H1 (cell line): ENCODE measurements at regions not wholly inside any gene's neighbourhood (a gene's known extent, or its start where the extent isn't known, plus 50 kb on each side); places are given as distances from the start of the nearest gene placed in this dataset.

Experiments used
- CTCF ChIA-PET: fragments of 300-600 bp; sonication (Branson Sonifier 250); formaldehyde crosslinking; loops from one replicate; lab custom pipeline; 2021; ENCODE audit not compliant: partially characterized antibody; lab: Charles Lee
- POLR2A ChIA-PET: fragments of 300-600 bp; sonication (Branson Sonifier 250); formaldehyde crosslinking; loops from one replicate; lab custom pipeline; 2021; ENCODE audit warnings: inconsistent platforms; ENCODE audit not compliant: partially characterized antibody; lab: Charles Lee
- DNase-seq, 2 experiments: peaks; one replicate each; pipeline versions ENCODE4 v3.0.0 to v3.0.0-alpha.2; 2010 to 2022; ENCODE audit warnings: low spot score in 2 of 2, low read depth in 1 of 2, mixed read lengths in 1 of 2
- FAIRE-seq: peaks from 2 replicates; lab custom pipeline; 2011; peaks lifted over from hg19 to GRCh38; lab: Jason Lieb, UNC
- H2AFZ ChIP-seq: 2 replicates; pipeline ENCODE4 v1.8.1; 2012; ENCODE audit warnings: low read length, inconsistent platforms
- H2AK5ac ChIP-seq: 2 replicates; pipeline ENCODE4 v1.6.1; 2013; ENCODE audit warnings: low read depth, low read length
- H2BK120ac ChIP-seq: replicated peaks from 2 replicates; pipeline ENCODE3; 2013; ENCODE audit warnings: low read depth, low read length, inconsistent platforms
- H2BK12ac ChIP-seq: 2 replicates; pipeline ENCODE4 v1.6.1; 2013; ENCODE audit warnings: low read depth, low read length
- H2BK15ac ChIP-seq: 2 replicates; pipeline ENCODE4 v1.6.1; 2013; ENCODE audit warnings: low read length
- H2BK20ac ChIP-seq: 2 replicates; pipeline ENCODE4 v1.6.1; 2013; ENCODE audit warnings: low read length
- H2BK5ac ChIP-seq: 2 replicates; pipeline ENCODE4 v1.6.1; 2013; ENCODE audit warnings: low read depth, low read length
- H3K14ac ChIP-seq: 2 replicates; pipeline ENCODE4 v1.6.1; 2013; ENCODE audit warnings: inconsistent platforms; ENCODE audit not compliant: insufficient read length
- H3K18ac ChIP-seq: 2 replicates; pipeline ENCODE4 v1.6.1; 2013; ENCODE audit warnings: low read length; ENCODE audit errors: extremely low read depth
- H3K23ac ChIP-seq: 2 replicates; pipeline ENCODE4 v1.6.1; 2013; ENCODE audit warnings: inconsistent platforms; ENCODE audit not compliant: insufficient read length
- H3K23me2 ChIP-seq: 2 replicates; pipeline ENCODE4 v1.6.1; 2013; ENCODE audit warnings: low read depth, low read length
- H3K27ac ChIP-seq: 2 replicates; pipeline ENCODE4 v1.6.1; 2011; ENCODE audit warnings: low read depth, low read length, inconsistent platforms
- H3K27me3 ChIP-seq, 4 experiments: replicated peaks in 1 of 4; 1 replicate in 1 of 4; 2 replicates in 3 of 4; pipeline versions ENCODE4 v1.6.1 to v1.8.1; 2011 to 2013; ENCODE audit warnings: low read length in 3 of 4, mild to moderate bottlenecking in 3 of 4, inconsistent platforms in 2 of 4, mixed read lengths in 2 of 4, moderate library complexity in 1 of 4; ENCODE audit not compliant: control insufficient read depth in 3 of 4, insufficient read depth in 3 of 4; ENCODE audit errors: extremely low read depth in 1 of 4
- H3K36me3 ChIP-seq, 4 experiments: 2 replicates each; pipeline versions ENCODE4 v1.6.1 to v1.8.1; 2011 to 2013; ENCODE audit warnings: mild to moderate bottlenecking in 4 of 4, low read length in 3 of 4, moderate library complexity in 2 of 4, control low read depth in 1 of 4, inconsistent platforms in 1 of 4; ENCODE audit not compliant: insufficient read depth in 4 of 4, control insufficient read depth in 2 of 4
- H3K4ac ChIP-seq: replicated peaks from 2 replicates; pipeline ENCODE3; 2013; ENCODE audit warnings: low read length, low read depth, mixed read lengths, inconsistent platforms; ENCODE audit not compliant: insufficient read length
- H3K4me1 ChIP-seq, 4 experiments: replicated peaks in 1 of 4; 1 replicate in 1 of 4; 2 replicates in 3 of 4; pipeline versions ENCODE4 v1.6.1 to v1.8.1; 2011 to 2013; ENCODE audit warnings: low read length in 3 of 4, inconsistent platforms in 2 of 4, mixed read lengths in 1 of 4; ENCODE audit not compliant: insufficient read depth in 4 of 4, control insufficient read depth in 3 of 4
- H3K4me2 ChIP-seq, 2 experiments: 2 replicates each; pipeline versions ENCODE4 v1.6.1 to v1.8.1; 2011 to 2013; ENCODE audit warnings: low read depth in 2 of 2, low read length in 2 of 2, control low read depth in 1 of 2, inconsistent platforms in 1 of 2, mild to moderate bottlenecking in 1 of 2; ENCODE audit not compliant: insufficient read depth in 1 of 2
- H3K4me3 ChIP-seq, 4 experiments: fragments of 200-600, 300-600 bp in 1 of 4; sonication (generic), shearing (Covaris generic), sonication (Bioruptor Twin) in 1 of 4; 2 replicates each; pipeline versions ENCODE4 v1.5.1 to v1.8.1; 2011 to 2016; ENCODE audit warnings: low read length in 4 of 4, low read depth in 3 of 4, control low read depth in 2 of 4, inconsistent platforms in 2 of 4, mild to moderate bottlenecking in 2 of 4, mixed read lengths in 1 of 4, moderate library complexity in 1 of 4; ENCODE audit not compliant: insufficient read depth in 2 of 4; ENCODE audit errors: extremely low read depth in 1 of 4
- H3K56ac ChIP-seq: replicated peaks from 2 replicates; pipeline ENCODE3; 2013; ENCODE audit warnings: low read depth, mild to moderate bottlenecking, mixed read lengths, low read length, inconsistent platforms; ENCODE audit not compliant: insufficient read length
- H3K79me1 ChIP-seq: 2 replicates; pipeline ENCODE4 v1.6.1; 2013; ENCODE audit warnings: low read depth, low read length, control low read depth
- H3K79me2 ChIP-seq, 2 experiments: 2 replicates each; pipeline versions ENCODE4 v1.6.1 to v1.8.1; 2012 to 2013; ENCODE audit warnings: low read length in 2 of 2, mild to moderate bottlenecking in 2 of 2, inconsistent platforms in 1 of 2; ENCODE audit not compliant: insufficient read depth in 2 of 2, control insufficient read depth in 1 of 2
- H3K9ac ChIP-seq, 4 experiments: replicated peaks in 1 of 4; 1 replicate in 1 of 4; 2 replicates in 3 of 4; pipeline versions ENCODE4 v1.6.1 to v1.8.1; 2011 to 2013; ENCODE audit warnings: low read depth in 3 of 4, low read length in 3 of 4, control low read depth in 2 of 4, mild to moderate bottlenecking in 2 of 4, moderate library complexity in 2 of 4, inconsistent platforms in 1 of 4; ENCODE audit errors: extremely low read depth in 1 of 4
- H3K9me3 ChIP-seq, 2 experiments: 2 replicates each; pipeline versions ENCODE4 v1.6.1 to v1.8.1; 2012 to 2013; ENCODE audit warnings: mild to moderate bottlenecking in 2 of 2, moderate library complexity in 2 of 2, control low read depth in 1 of 2, inconsistent platforms in 1 of 2, low read depth in 1 of 2, low read length in 1 of 2, mixed read lengths in 1 of 2; ENCODE audit not compliant: insufficient read depth in 2 of 2
- H4K20me1 ChIP-seq, 2 experiments: replicated peaks in 1 of 2; 2 replicates each; pipeline versions ENCODE3 to v1.8.1; 2011 to 2013; ENCODE audit warnings: inconsistent platforms in 2 of 2, low read length in 2 of 2, mild to moderate bottlenecking in 1 of 2; ENCODE audit not compliant: insufficient read depth in 2 of 2, control insufficient read depth in 1 of 2
- H4K5ac ChIP-seq: 2 replicates; pipeline ENCODE4 v1.6.1; 2013; ENCODE audit warnings: low read length, low read depth, mixed read lengths, inconsistent platforms; ENCODE audit not compliant: insufficient read length
- H4K8ac ChIP-seq: 2 replicates; pipeline ENCODE4 v1.8.0; 2013; ENCODE audit warnings: mild to moderate bottlenecking, moderate library complexity, low read length, inconsistent platforms; ENCODE audit not compliant: insufficient read depth; ENCODE audit errors: extremely low read depth
- H4K91ac ChIP-seq: replicated peaks from 2 replicates; pipeline ENCODE3; 2013; ENCODE audit warnings: low read length, mixed read lengths, inconsistent platforms; ENCODE audit not compliant: insufficient read length
- ASH2L ChIP-seq: fragments of 200-600, 300-600 bp; sonication (generic); IDR thresholded peaks from one replicate; pipeline ENCODE4 v1.7.1; 2017; ENCODE audit warnings: low read length
- WGBS, 2 experiments: shearing (Covaris generic) in 1 of 2; methylation state at CpG; one replicate each; pipeline versions ENCODE4 v1.1.6 to v1.1.7; 2013 to 2015; ENCODE audit warnings: low lambda C conversion rate in 2 of 2, mixed read lengths in 2 of 2, inconsistent platforms in 1 of 2, low coverage in 1 of 2, missing lambda C conversion rate in 1 of 2; ENCODE audit not compliant: insufficient replicate concordance in 2 of 2, insufficient coverage in 1 of 2, insufficient read length in 1 of 2; ENCODE audit errors: extremely low coverage in 1 of 2, missing lambda C conversion rate in 1 of 2; 5-methylcytosine and 5-hydroxymethylcytosine counted together

DNA sequence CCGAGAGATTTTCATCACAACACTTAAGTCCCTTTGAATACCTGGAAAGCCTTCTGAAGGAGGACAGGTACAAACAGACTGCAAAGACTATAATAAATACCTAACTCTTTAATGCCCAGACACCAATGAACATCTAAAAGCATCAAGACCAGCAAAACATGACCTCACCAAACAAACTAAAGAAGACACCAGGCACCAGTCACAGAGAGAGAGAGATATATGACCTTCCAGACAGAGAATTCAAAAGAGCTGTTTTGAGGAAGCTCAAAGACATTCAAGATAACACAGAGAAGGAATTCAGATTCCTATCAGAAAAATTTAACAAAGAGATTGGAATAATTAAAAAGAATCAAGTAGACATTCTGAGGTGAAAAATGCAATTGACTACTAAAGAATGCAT is 50.6 kb upstream of the ACADM start:
- Histone ChIP-seq H3K23me2 (no peaks in the 10 kb centered on the region), H3K27ac (no peak overlapping the region), H4K91ac (no peak overlapping the region), H3K36me3 (no peaks in the 10 kb centered on the region), H3K18ac (no peak overlapping the region; the same call in 1 of the 2 replicates), H3K23ac (no peak overlapping the region), H4K20me1 (no peaks in the 10 kb centered on the region), H3K9me3 (no peaks in the 10 kb centered on the region; a peak in 1 of 4 replicates), H2BK120ac (peak overlapping the region; percentile 70), H3K27me3 (no peaks in the 10 kb centered on the region), H3K4me2 (no peak overlapping the region), H3K9ac (no peak overlapping the region), H4K8ac (no peak overlapping the region), H3K79me1 (no peaks in the 10 kb centered on the region), H3K4me1 (peaks cover 2 to 11% (median 9%) of the 10 kb centered on the region in 4 experiments; a peak in 4 of 7 replicates), H3K4ac (no peak overlapping the region), H2AFZ (no peak overlapping the region), H2BK5ac (peak overlapping the region; percentile 89; the same call in 1 of the 2 replicates), H4K5ac (no peak overlapping the region), H2BK12ac (peak overlapping the region; percentile 72), H3K79me2 (no peaks in the 10 kb centered on the region), H3K14ac (no peak overlapping the region), H2BK15ac (no peak overlapping the region), H3K56ac (no peak overlapping the region), H2AK5ac (no peak overlapping the region), H3K4me3 (no peak overlapping the region), H2BK20ac (no peak overlapping the region)
- POLR2A ChIA-PET = interaction anchor here (0.6 to 1.9 kb wide), 5 partner anchors 44 to 122 kb away, joined by 3 to 11 read pairs (median 4); partner anchors contain the start of gene RABGGTB
- FAIRE-seq (no peak), DNase-seq (no peak)
- CTCF ChIA-PET = interaction anchor here (0.6 to 2.0 kb wide), 5 partner anchors 11 to 906 kb away, joined by 3 to 6 read pairs (median 3); no protein-coding TSS in a partner anchor
- 95% methylated on average over 1 of the region's 1 CpG; no CpG with 5 or more reads in 1 of the 2 experiments for WGBS, 2 experiments
- TF ChIP-seq ASH2L = no peak
